ENCODE measurements at regions not wholly inside any gene's neighbourhood (a gene's known extent, or its start where the extent isn't known, plus 50 kb on each side); places are given as distances from the start of the nearest gene placed in this dataset.

- DNase-seq: no peak
- no peak overlapping the region for H4K5ac ChIP-seq (ENCODE audit: low read depth, low read length)
These were observed 426.4 kb downstream of the TYW1 start for GRCh38 chr7:67423065-67423464.

More at GRCh38 chr7:67423065-67423464, 426.4 kb downstream of the TYW1 start:
- BruUV-seq (replicated peaks): no TSS peak
- intact Hi-C loops (cut with micrococcal nuclease) (no loop called here), dilution Hi-C loops (cut with HindIII; ENCODE audit: low sequenced_read_pairs, unreplicated experiment) (no loop called here), in situ Hi-C loops (cut with MboI; ENCODE audit: low sequenced_read_pairs) (no loop called here)
- Histone ChIP-seq H3K23ac (ENCODE audit: low read depth, low read length) (no peak overlapping the region), H2BK15ac (ENCODE audit: low read depth, low read length) (no peak overlapping the region), H3K4me2 (ENCODE audit: low read depth, low read length) (no peak overlapping the region), H2BK20ac (ENCODE audit: low read depth, low read length) (no peak overlapping the region), H3K4me1 (ENCODE audit: control insufficient read depth, insufficient read depth, low read length) (no peaks in the 10 kb centered on the region), H3K9ac (ENCODE audit: low read depth, low read length) (no peak overlapping the region), H3K27ac (ENCODE audit: insufficient read depth, low read length) (no peak overlapping the region), H3K4ac (ENCODE audit: low read depth, low read length) (no peak overlapping the region), H2BK120ac (ENCODE audit: low read depth, low read length) (no peak overlapping the region), H2BK5ac (ENCODE audit: low read depth, low read length, poor library complexity, severe bottlenecking) (no peak overlapping the region), H3K9me1 (ENCODE audit: insufficient read depth, low read length) (no peaks in the 10 kb centered on the region), H3K18ac (ENCODE audit: low read depth, low read length) (no peak overlapping the region), H2AFZ (replicated peaks; ENCODE audit: low read length, poor library complexity) (no peak overlapping the region), H3K27me3 (ENCODE audit: control insufficient read depth, insufficient read depth, low read length) (no peaks in the 10 kb centered on the region), H3K56ac (ENCODE audit: extremely low read depth, insufficient read depth, low read length) (no peak overlapping the region), H3K36me3 (ENCODE audit: control insufficient read depth, insufficient read depth, low read length) (no peaks in the 10 kb centered on the region), H3K14ac (replicated peaks; ENCODE audit: low read depth, low read length) (no peak overlapping the region), H4K91ac (ENCODE audit: insufficient read depth, low read depth, low read length) (no peak overlapping the region), H3K4me3 (ENCODE audit: insufficient read depth, low read depth, low read length) (no peak overlapping the region), H4K20me1 (ENCODE audit: insufficient read depth, low read length) (no peaks in the 10 kb centered on the region), H2AK9ac (replicated peaks; ENCODE audit: low read depth, low read length, poor library complexity) (no peak overlapping the region), H3K9me3 (ENCODE audit: control insufficient read depth, insufficient read depth, low read length) (no peaks in the 10 kb centered on the region), H4K8ac (ENCODE audit: low read depth in 2 of 2, low read length in 2 of 2) (no peak overlapping the region), H2AK5ac (ENCODE audit: low read depth, low read length) (no peak overlapping the region), H3K79me1 (ENCODE audit: low read depth in 1 of 2, low read length in 2 of 2) (no peaks in the 10 kb centered on the region)
- 26% methylated on average over 7 of the region's 9 CpGs; no CpG with 5 or more reads in 1 of the 2 experiments for WGBS, 2 experiments (ENCODE audit: extremely low coverage in 2 of 2, insufficient read length in 1 of 2)
- ChIA-PET POLR2A (ENCODE audit: unreplicated experiment) (no interaction called here), CTCF (no interaction called here)
- no peak for ATAC-seq (ENCODE audit: low read depth)
- TF ChIP-seq RAD21 (IDR thresholded peaks at IDR 0.05; ENCODE audit: low read length) (no peak), MAFK (IDR thresholded peaks at IDR 0.05; ENCODE audit: low read depth, low read length) (no peak), USF2 (IDR thresholded peaks at IDR 0.05; ENCODE audit: low read depth, low read length) (no peak), FOS (IDR thresholded peaks at IDR 0.05; ENCODE audit: low read depth, low read length) (no peak), CEBPB (IDR thresholded peaks at IDR 0.05; ENCODE audit: low read depth, low read length) (no peak), RCOR1 (IDR thresholded peaks at IDR 0.05; ENCODE audit: insufficient replicate concordance, low read length) (no peak), BHLHE40 (IDR thresholded peaks at IDR 0.05; ENCODE audit: low read depth, low read length) (no peak), SMC3 (IDR thresholded peaks at IDR 0.05; ENCODE audit: low read depth, low read length) (no peak), CHD1 (IDR thresholded peaks at IDR 0.05; ENCODE audit: low read depth, low read length) (no peak), CTCF (conservative IDR thresholded peaks at IDR 0.05; ENCODE audit: low read depth, low read length) (no peak)
- TF ChIP-seq, protein P1, sequence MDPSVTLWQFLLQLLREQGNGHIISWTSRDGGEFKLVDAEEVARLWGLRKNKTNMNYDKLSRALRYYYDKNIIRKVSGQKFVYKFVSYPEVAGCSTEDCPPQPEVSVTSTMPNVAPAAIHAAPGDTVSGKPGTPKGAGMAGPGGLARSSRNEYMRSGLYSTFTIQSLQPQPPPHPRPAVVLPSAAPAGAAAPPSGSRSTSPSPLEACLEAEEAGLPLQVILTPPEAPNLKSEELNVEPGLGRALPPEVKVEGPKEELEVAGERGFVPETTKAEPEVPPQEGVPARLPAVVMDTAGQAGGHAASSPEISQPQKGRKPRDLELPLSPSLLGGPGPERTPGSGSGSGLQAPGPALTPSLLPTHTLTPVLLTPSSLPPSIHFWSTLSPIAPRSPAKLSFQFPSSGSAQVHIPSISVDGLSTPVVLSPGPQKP (IDR thresholded peaks at IDR 0.05; ENCODE audit: borderline replicate concordance, low read depth, low read length): no peak

All from IMR-90 (cell line).